GM21390 (cell line): ENCODE measurements at regions not wholly inside any gene's neighbourhood (a gene's known extent, or its start where the extent isn't known, plus 50 kb on each side); places are given as distances from the start of the nearest gene placed in this dataset.
"Not testable (repeated sequence)": the region's sequence is repeated elsewhere in the genome, so short reads cannot be mapped to it uniquely, and the experiment has no call there.

ENCODE experiments used
- ATAC-seq: cut with Tn5 transposase; IDR thresholded peaks from one replicate; pipeline ENCODE4 v1.9.1; 2021; ENCODE audit not compliant: unreplicated experiment

- ATAC-seq: no peak
These were observed 254.1 kb downstream of the TSN start for GRCh38 chr2:122009561-122009960.

GRCh38 chr2:122011493-122012270, 256.2 kb downstream of the TSN start:
- ATAC-seq: no peak

GRCh38 chr2:122018736-122019135, 263.3 kb downstream of the TSN start:
- no peak for ATAC-seq

- no peak for ATAC-seq
These were observed 264.3 kb downstream of the TSN start for GRCh38 chr2:122019724-122020123.

GRCh38 chr2:122020377-122020776, 264.9 kb downstream of the TSN start:
- no peak for ATAC-seq

GRCh38 chr2:122021941-122022340, 266.5 kb downstream of the TSN start:
- ATAC-seq: no peak

- no peak for ATAC-seq
These were observed 267.1 kb downstream of the TSN start for GRCh38 chr2:122022531-122022930.

- no peak for ATAC-seq
These were observed 267.8 kb downstream of the TSN start for GRCh38 chr2:122023059-122023864.

- ATAC-seq: no peak
These were observed 272.2 kb downstream of the TSN start for GRCh38 chr2:122027510-122028217.

- no peak for ATAC-seq
These were observed 273.1 kb downstream of the TSN start for GRCh38 chr2:122028371-122029100.

GRCh38 chr2:122029456-122029855, 274.0 kb downstream of the TSN start:
- no peak for ATAC-seq

- no peak for ATAC-seq
These were observed 274.5 kb downstream of the TSN start for GRCh38 chr2:122029945-122030344.

- ATAC-seq: no peak
These were observed 276.3 kb downstream of the TSN start for GRCh38 chr2:122031544-122032263.

GRCh38 chr2:122032264-122032645, 276.8 kb downstream of the TSN start:
- ATAC-seq: no peak

- no peak for ATAC-seq
These were observed 278.3 kb downstream of the TSN start for GRCh38 chr2:122033778-122034177.

- ATAC-seq: no peak
These were observed 278.9 kb downstream of the TSN start for GRCh38 chr2:122034344-122034743.

- ATAC-seq: no peak
These were observed 279.3 kb downstream of the TSN start for GRCh38 chr2:122034777-122035176.

- not testable (repeated sequence) for ATAC-seq
These were observed 283.4 kb downstream of the TSN start for GRCh38 chr2:122038816-122039215.

- ATAC-seq: no peak
These were observed 286.0 kb downstream of the TSN start for GRCh38 chr2:122041455-122041854.

GRCh38 chr2:122051659-122052058, 296.2 kb downstream of the TSN start:
- not testable (repeated sequence) for ATAC-seq
